A549 (cell line): ENCODE measurements at regions not wholly inside any gene's neighbourhood (a gene's known extent, or its start where the extent isn't known, plus 50 kb on each side); places are given as distances from the start of the nearest gene placed in this dataset.

Experiments used
- CBX8 ChIP-seq: fragments of 200-600 bp; sonication (generic); IDR thresholded peaks from 2 replicates; pipeline ENCODE4 v1.6.1; 2016
- CEBPB ChIP-seq, 2 experiments: fragments of >200 bp in 1 of 2; sonication (Bioruptor Twin) in 1 of 2; formaldehyde crosslinking in 1 of 2; IDR thresholded peaks; 2 replicates each; pipeline ENCODE4 v1.6.1; 2012 to 2016
- E2F6 ChIP-seq: IDR thresholded peaks from 2 replicates; pipeline ENCODE4 v1.6.1; 2012; ENCODE audit warnings: low read depth, borderline replicate concordance
- EP300 ChIP-seq, 2 experiments: fragments of >200 bp; sonication (Bioruptor Twin); formaldehyde crosslinking; IDR thresholded peaks; 2 replicates in 1 of 2; 3 replicates in 1 of 2; pipeline ENCODE4 v1.6.1; 2016 to 2017
- ESRRA ChIP-seq: fragments of 150-350 bp; IDR thresholded peaks from 2 replicates; pipeline ENCODE4 v1.6.1; 2014; ENCODE audit warnings: mild to moderate bottlenecking, low read length, borderline replicate concordance
- KDM5A ChIP-seq: fragments of 200-600 bp; sonication (generic); IDR thresholded peaks from 2 replicates; pipeline ENCODE4 v1.6.1; 2016; ENCODE audit warnings: antibody characterized with exemption, mild to moderate bottlenecking
- MYC ChIP-seq: IDR thresholded peaks from 2 replicates; pipeline ENCODE4 v1.6.1; 2012; ENCODE audit warnings: mild to moderate bottlenecking, inconsistent platforms, low read length, improper control_type of control experiment, borderline replicate concordance
- RCOR1 ChIP-seq: fragments of 150-350 bp; IDR thresholded peaks from 2 replicates; pipeline ENCODE4 v1.6.1; 2014; ENCODE audit warnings: antibody characterized with exemption, low read length, low read depth

- TF ChIP-seq ESRRA = no peak
- no peak for TF ChIP-seq CEBPB (IDR thresholded peaks at IDR 0.05)
- no peak for TF ChIP-seq EP300 (IDR thresholded peaks at IDR 0.05)
- no peak for TF ChIP-seq E2F6
- TF ChIP-seq MYC = no peak
- no peak for TF ChIP-seq RCOR1
- TF ChIP-seq KDM5A = no peak
- TF ChIP-seq CBX8 = no peak
These were observed 169.5 kb downstream of the MYCN start for GRCh38 chr2:16109821-16110310.
